Lung (tissue), 11 donors: ENCODE measurements at regions not wholly inside any gene's neighbourhood (a gene's known extent, or its start where the extent isn't known, plus 50 kb on each side); places are given as distances from the start of the nearest gene placed in this dataset.

Source experiments
- ATAC-seq: fragments of 200-7000 bp; cut with Tn5 transposase; one replicate; pipeline ENCODE4 v1.9.1; 2020; ENCODE audit warnings: moderate number of reproducible peaks; ENCODE audit not compliant: insufficient read depth, low FRiP score
- DNase-seq, 3 donors: peaks; one replicate each; pipeline ENCODE4 v3.0.0-alpha.2; 2013 to 2017
- H3K27ac ChIP-seq, 2 donors: one replicate each; pipeline ENCODE4 v1.5.1; 2013; ENCODE audit warnings: mild to moderate bottlenecking in 2 of 2, moderate library complexity in 2 of 2, control low read depth in 1 of 2, inconsistent platforms in 1 of 2, low read depth in 1 of 2, low read length in 1 of 2
- H3K27me3 ChIP-seq, 3 donors: one replicate each; pipeline ENCODE4 v1.5.1; 2013; ENCODE audit warnings: low read length in 2 of 3; ENCODE audit not compliant: control insufficient read depth in 3 of 3, insufficient read depth in 3 of 3
- H3K36me3 ChIP-seq, 4 donors: one replicate each; pipeline ENCODE4 v1.5.1; 2013; ENCODE audit warnings: low read length in 4 of 4, mild to moderate bottlenecking in 1 of 4, moderate library complexity in 1 of 4; ENCODE audit not compliant: control insufficient read depth in 4 of 4, insufficient read depth in 4 of 4
- H3K4me1 ChIP-seq, 5 donors: one replicate each; pipeline ENCODE4 v1.5.1; 2013; ENCODE audit warnings: low read length in 5 of 5, mild to moderate bottlenecking in 2 of 5, moderate library complexity in 1 of 5; ENCODE audit not compliant: control insufficient read depth in 5 of 5, insufficient read depth in 5 of 5
- H3K4me3 ChIP-seq: one replicate; pipeline ENCODE4 v1.5.1; 2013; ENCODE audit warnings: mild to moderate bottlenecking, control low read depth, moderate library complexity
- H3K9ac ChIP-seq, 2 donors: one replicate each; pipeline ENCODE4 v1.5.1; 2013; ENCODE audit warnings: low read length in 2 of 2, control low read depth in 1 of 2; ENCODE audit not compliant: insufficient read depth in 1 of 2
- H3K9me3 ChIP-seq, 4 donors: one replicate each; pipeline ENCODE4 v1.5.1; 2013; ENCODE audit warnings: low read length in 3 of 4, mild to moderate bottlenecking in 1 of 4, moderate library complexity in 1 of 4; ENCODE audit not compliant: control insufficient read depth in 4 of 4, insufficient read depth in 3 of 4
- CTCF ChIP-seq: IDR thresholded peaks from 2 replicates; pipeline ENCODE4 v1.5.1; 2012; ENCODE audit warnings: mild to moderate bottlenecking; ENCODE audit errors: control extremely low read depth, extremely low read depth
- WGBS, 2 donors: extraction: QIAGEN DNeasy Blood & Tissue Kit; methylation state at CpG; one replicate each; pipeline ENCODE4 v1.1.7; 2013; 5-methylcytosine and 5-hydroxymethylcytosine counted together
- donor health status: control.
- donor health status: control.
- donor health status: Bipolar disorder and iron deficiency.
- donor health status: healthy.
- donor health status: DM: yes; HTN: yes; CAD: no.

- peaks cover 0 to 4% (median 0%) of the 10 kb centered on the region in 3 donors for H3K27me3 ChIP-seq
- no peak overlapping the region for H3K27ac ChIP-seq
- H3K9ac ChIP-seq: no peak overlapping the region
- H3K9me3 ChIP-seq: no peaks in the 10 kb centered on the region
- WGBS, 2 donors: 39 to 56% methylated on average over 2 of the region's 2 CpGs
- DNase-seq (no peak), ATAC-seq (no peak)
- peaks cover 0 to 3% (median 0%) of the 10 kb centered on the region in 5 donors for H3K4me1 ChIP-seq
- no peak overlapping the region for H3K4me3 ChIP-seq
- no peak for TF ChIP-seq CTCF
- no peaks in the 10 kb centered on the region for H3K36me3 ChIP-seq
Observed at GRCh38 chrX:139086246-139086645, 374.7 kb upstream of the FGF13 start.

- H3K4me1 ChIP-seq: peaks cover 0 to 3% (median 0%) of the 10 kb centered on the region in 5 donors
- no peak for TF ChIP-seq CTCF
- H3K36me3 ChIP-seq: no peaks in the 10 kb centered on the region
- H3K27ac ChIP-seq: no peak overlapping the region
- no peaks in the 10 kb centered on the region for H3K9me3 ChIP-seq
- no peak overlapping the region for H3K9ac ChIP-seq
- peaks cover 0 to 8% (median 0%) of the 10 kb centered on the region in 3 donors for H3K27me3 ChIP-seq
- ATAC-seq: no peak
- DNase-seq: no peak
- H3K4me3 ChIP-seq: no peak overlapping the region
Observed at GRCh38 chrX:139085404-139085803, 373.9 kb upstream of the FGF13 start.

GRCh38 chrX:139083191-139083590, 371.7 kb upstream of the FGF13 start:
- no peak for ATAC-seq

More at GRCh38 chrX:139083191-139083590, 371.7 kb upstream of the FGF13 start:
- H3K4me1 ChIP-seq: peaks cover 0 to 3% (median 0%) of the 10 kb centered on the region in 5 donors
- no peak overlapping the region for H3K27ac ChIP-seq
- no peak overlapping the region for H3K4me3 ChIP-seq
- WGBS, 2 donors: 31 to 51% methylated on average over 3 of the region's 3 CpGs
- H3K36me3 ChIP-seq: no peaks in the 10 kb centered on the region
- TF ChIP-seq CTCF: no peak
- no peak overlapping the region for H3K9ac ChIP-seq
- H3K27me3 ChIP-seq: peaks cover 0 to 8% (median 0%) of the 10 kb centered on the region in 3 donors
- no peaks in the 10 kb centered on the region for H3K9me3 ChIP-seq
- peak in 1 of 3 donors; percentile 2 for DNase-seq
